Liver (tissue), 8 donors: ENCODE measurements at regions not wholly inside any gene's neighbourhood (a gene's known extent, or its start where the extent isn't known, plus 50 kb on each side); places are given as distances from the start of the nearest gene placed in this dataset.

Source experiments
- DNase-seq: peaks from one replicate; pipeline ENCODE4 v3.0.0-alpha.2; 2017; ENCODE audit warnings: low spot score
- H3K27ac ChIP-seq, 2 donors: one replicate each; pipeline ENCODE4 v1.7.0; 2013; ENCODE audit warnings: inconsistent platforms in 2 of 2, low read length in 2 of 2, control low read depth in 1 of 2, low read depth in 1 of 2, mild to moderate bottlenecking in 1 of 2
- H3K27me3 ChIP-seq, 4 donors: one replicate each; pipeline versions ENCODE4 v1.6.1 to v1.7.0; 2013; ENCODE audit warnings: low read length in 3 of 4, inconsistent platforms in 1 of 4, mild to moderate bottlenecking in 1 of 4, moderate library complexity in 1 of 4; ENCODE audit not compliant: control insufficient read depth in 4 of 4, insufficient read depth in 4 of 4
- H3K36me3 ChIP-seq, 4 donors: one replicate each; pipeline versions ENCODE4 v1.6.1 to v1.7.0; 2013; ENCODE audit warnings: low read length in 3 of 4, mild to moderate bottlenecking in 3 of 4, low read depth in 1 of 4, moderate library complexity in 1 of 4; ENCODE audit not compliant: control insufficient read depth in 4 of 4, insufficient read depth in 3 of 4
- H3K4me1 ChIP-seq, 4 donors: one replicate each; pipeline versions ENCODE4 v1.6.1 to v1.7.0; 2013; ENCODE audit warnings: low read length in 3 of 4, mild to moderate bottlenecking in 3 of 4, moderate library complexity in 1 of 4; ENCODE audit not compliant: control insufficient read depth in 4 of 4, insufficient read depth in 4 of 4
- H3K4me3 ChIP-seq, 3 donors: one replicate each; pipeline versions ENCODE4 v1.6.1 to v1.7.0; 2013; ENCODE audit warnings: low read length in 3 of 3, control low read depth in 1 of 3, low read depth in 1 of 3, mild to moderate bottlenecking in 1 of 3
- H3K9ac ChIP-seq, 2 donors: one replicate each; pipeline ENCODE4 v1.7.0; 2013; ENCODE audit warnings: low read length in 2 of 2, mild to moderate bottlenecking in 2 of 2, moderate library complexity in 2 of 2, control low read depth in 1 of 2, low read depth in 1 of 2
- H3K9me3 ChIP-seq, 4 donors: one replicate each; pipeline versions ENCODE4 v1.6.1 to v1.7.0; 2013; ENCODE audit warnings: low read length in 3 of 4; ENCODE audit not compliant: control insufficient read depth in 4 of 4
- CTCF ChIP-seq: fragments of 150-350 bp; IDR thresholded peaks from 2 replicates; pipeline ENCODE4 v1.5.1; 2017; ENCODE audit warnings: improper control_type of control experiment, low read depth, low read length; ENCODE audit not compliant: missing input control
- FOXA2 ChIP-seq: IDR thresholded peaks from 2 replicates; pipeline ENCODE4 v1.6.1; 2016; ENCODE audit warnings: antibody characterized with exemption
- GABPA ChIP-seq, 2 donors: IDR thresholded peaks in 1 of 2; conservative IDR thresholded peaks in 1 of 2; 2 replicates each; pipeline ENCODE4 v1.6.1; 2016; ENCODE audit warnings: antibody characterized with exemption in 2 of 2, mild to moderate bottlenecking in 1 of 2, moderate library complexity in 1 of 2
- HNF4A ChIP-seq, 2 donors: conservative IDR thresholded peaks; 2 replicates each; pipeline ENCODE4 v1.6.1; 2016; ENCODE audit warnings: antibody characterized with exemption in 2 of 2, mild to moderate bottlenecking in 2 of 2
- HNF4G ChIP-seq: IDR thresholded peaks from 2 replicates; pipeline ENCODE4 v1.6.1; 2016; ENCODE audit warnings: antibody characterized with exemption
- JUND ChIP-seq, 2 donors: IDR thresholded peaks; 2 replicates each; pipeline ENCODE4 v1.6.1; 2016; ENCODE audit warnings: antibody characterized with exemption in 2 of 2
- NR2F2 ChIP-seq: IDR thresholded peaks from 2 replicates; pipeline ENCODE4 v1.6.1; 2016; ENCODE audit warnings: antibody characterized with exemption
- REST ChIP-seq: IDR thresholded peaks from 2 replicates; pipeline ENCODE4 v1.6.1; 2016; ENCODE audit warnings: antibody characterized with exemption, mild to moderate bottlenecking
- RXRA ChIP-seq, 2 donors: IDR thresholded peaks; 2 replicates each; pipeline ENCODE4 v1.6.1; 2017 to 2018; ENCODE audit warnings: antibody characterized with exemption in 2 of 2, mild to moderate bottlenecking in 1 of 2
- SP1 ChIP-seq: IDR thresholded peaks from 2 replicates; pipeline ENCODE4 v1.6.1; 2018; ENCODE audit warnings: antibody characterized with exemption, mild to moderate bottlenecking
- TAF1 ChIP-seq: conservative IDR thresholded peaks from 2 replicates; pipeline ENCODE4 v1.6.1; 2016; ENCODE audit warnings: antibody characterized with exemption, mild to moderate bottlenecking
- YY1 ChIP-seq: IDR thresholded peaks from 2 replicates; pipeline ENCODE4 v1.6.1; 2016; ENCODE audit warnings: antibody characterized with exemption, mild to moderate bottlenecking
- ZBTB33 ChIP-seq: IDR thresholded peaks from 2 replicates; pipeline ENCODE4 v1.6.1; 2016; ENCODE audit warnings: antibody characterized with exemption
- WGBS: extraction: QIAGEN DNeasy Blood & Tissue Kit; methylation state at CpG from one replicate; pipeline ENCODE4 v1.1.7; 2013; 5-methylcytosine and 5-hydroxymethylcytosine counted together
- donor health status: healthy.
- donor health status: healthy.
- donor health status: healthy.
- donor health status: healthy.
- donor health status: healthy.

- Histone ChIP-seq H3K36me3 (no peaks in the 10 kb centered on the region), H3K9me3 (peaks cover 0 to 17% (median 5%) of the 10 kb centered on the region in 4 donors), H3K27ac (no peak overlapping the region), H3K27me3 (no peaks in the 10 kb centered on the region), H3K4me3 (no peak overlapping the region), H3K4me1 (no peaks in the 10 kb centered on the region), H3K9ac (no peak overlapping the region)
- DNase-seq, result no peak
- TF ChIP-seq REST (no peak), SP1 (no peak), TAF1 (no peak), CTCF (no peak), HNF4G (no peak), ZBTB33 (no peak), HNF4A (conservative IDR thresholded peaks at IDR 0.05) (no peak), FOXA2 (no peak), NR2F2 (no peak), JUND (IDR thresholded peaks at IDR 0.05) (no peak), GABPA (IDR thresholded peaks at IDR 0.05 in 1 of 2, conservative IDR thresholded peaks at IDR 0.05 in 1 of 2) (no peak), RXRA (IDR thresholded peaks at IDR 0.05) (no peak)
- 88% methylated on average over 4 of the region's 4 CpGs for WGBS
Observed at GRCh38 chr5:118247458-118247857, 740.9 kb downstream of the DTWD2 start.

- TF ChIP-seq TAF1 (no peak), YY1 (no peak)
- H3K4me1 ChIP-seq, result no peaks in the 10 kb centered on the region
Observed at GRCh38 chr5:118243613-118244012, 744.7 kb downstream of the DTWD2 start.

More at GRCh38 chr5:118243613-118244012, 744.7 kb downstream of the DTWD2 start:
- Histone ChIP-seq H3K9ac (no peak overlapping the region), H3K27ac (no peak overlapping the region), H3K4me3 (no peak overlapping the region), H3K9me3 (peaks cover 0 to 5% (median 2%) of the 10 kb centered on the region in 4 donors), H3K27me3 (no peaks in the 10 kb centered on the region), H3K36me3 (no peaks in the 10 kb centered on the region)
- 46% methylated on average over 2 of the region's 2 CpGs for WGBS
- DNase-seq, result no peak
